AG04449 (cell line): ENCODE measurements at regions not wholly inside any gene's neighbourhood (a gene's known extent, or its start where the extent isn't known, plus 50 kb on each side); places are given as distances from the start of the nearest gene placed in this dataset.

Experiments used
- CTCF ChIA-PET: fragments of 350-600 bp; formaldehyde crosslinking; extraction: SDS; loops from one replicate; lab custom pipeline; 2021; ENCODE audit warnings: antibody characterized with exemption; lab: Yijun Ruan, JAX
- POLR2A ChIA-PET: fragments of 400-600, 350-600 bp; formaldehyde crosslinking; extraction: SDS; loops from one replicate; lab custom pipeline; 2020; ENCODE audit warnings: antibody characterized with exemption, inconsistent platforms; lab: Yijun Ruan, JAX
- DNase-seq: peaks from one replicate; pipeline ENCODE4 v3.0.0-alpha.2; 2010; ENCODE audit warnings: low read depth, low spot score
- H3K4me3 ChIP-seq: 2 replicates; pipeline ENCODE4 v1.5.1; 2011; ENCODE audit warnings: low read depth, mild to moderate bottlenecking, control low read depth, low read length
- CTCF ChIP-seq: IDR thresholded peaks from one replicate; pipeline ENCODE4 v1.5.1; 2011; ENCODE audit warnings: mild to moderate bottlenecking, moderate library complexity, low read length, control low read depth, inconsistent platforms; ENCODE audit not compliant: insufficient read depth; ENCODE audit errors: missing control alignments

DNA sequence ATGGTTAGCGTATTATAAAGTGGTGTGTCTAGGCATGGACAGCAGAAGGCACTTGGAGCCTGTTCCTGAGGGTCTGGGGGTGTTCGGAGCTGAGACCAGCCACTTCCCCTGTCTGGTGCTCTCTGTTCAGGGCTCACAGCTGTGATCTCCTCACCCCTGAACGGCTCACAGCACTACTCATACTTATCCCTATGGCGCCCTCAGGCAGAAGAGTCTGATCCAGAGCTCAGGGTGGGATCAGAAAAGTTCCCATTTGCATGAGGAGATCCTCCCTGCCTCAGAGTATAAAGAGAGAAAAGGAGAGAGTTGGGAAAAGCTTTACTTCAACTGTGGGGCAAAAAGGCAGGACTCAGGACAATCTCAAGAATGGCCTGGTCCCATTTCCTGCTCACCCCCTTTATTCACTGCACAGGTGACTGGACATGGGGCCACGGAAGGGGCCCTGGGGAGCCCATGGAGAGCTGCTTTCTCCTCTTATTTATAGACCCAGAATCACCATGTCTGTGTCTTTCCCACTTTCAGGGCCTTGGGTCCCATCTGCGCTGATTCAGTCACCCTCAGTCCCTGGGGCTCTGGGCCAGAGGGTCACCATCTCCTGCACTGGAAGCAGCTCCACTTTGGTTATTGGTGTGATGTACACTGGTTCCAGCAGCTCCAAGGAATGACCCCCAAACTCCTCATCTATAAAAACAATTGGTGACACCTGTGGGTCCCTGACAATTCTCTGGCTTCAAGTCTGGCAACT is 97.0 kb upstream of the TOP3B start:
- POLR2A ChIA-PET, result no interaction called here
- no peak overlapping the region for H3K4me3 ChIP-seq
- no peak for DNase-seq
- no peak for TF ChIP-seq CTCF
- CTCF ChIA-PET, result no interaction called here

DNA sequence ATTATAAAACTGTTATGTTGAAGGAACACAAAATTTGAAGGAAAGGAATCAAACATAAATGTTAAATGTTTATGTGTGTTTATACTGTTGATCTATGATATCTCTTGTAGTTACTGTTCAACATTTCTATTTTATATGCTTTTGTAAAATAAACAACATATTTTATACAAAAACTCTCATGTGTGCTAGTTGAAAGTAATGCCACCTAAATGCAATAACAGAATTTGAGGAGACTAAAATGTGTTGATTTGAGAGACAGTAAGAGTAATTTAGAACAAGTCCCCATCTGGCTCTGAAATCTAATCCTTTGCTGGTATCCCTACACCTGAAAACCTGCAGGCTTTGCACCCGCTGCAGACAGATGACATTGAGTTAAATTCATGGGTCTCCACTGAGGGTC is 95.7 kb upstream of the TOP3B start:
- ChIA-PET CTCF (no interaction called here), POLR2A (no interaction called here)
- DNase-seq, result no peak
- no peak overlapping the region for H3K4me3 ChIP-seq
- no peak for TF ChIP-seq CTCF

DNA sequence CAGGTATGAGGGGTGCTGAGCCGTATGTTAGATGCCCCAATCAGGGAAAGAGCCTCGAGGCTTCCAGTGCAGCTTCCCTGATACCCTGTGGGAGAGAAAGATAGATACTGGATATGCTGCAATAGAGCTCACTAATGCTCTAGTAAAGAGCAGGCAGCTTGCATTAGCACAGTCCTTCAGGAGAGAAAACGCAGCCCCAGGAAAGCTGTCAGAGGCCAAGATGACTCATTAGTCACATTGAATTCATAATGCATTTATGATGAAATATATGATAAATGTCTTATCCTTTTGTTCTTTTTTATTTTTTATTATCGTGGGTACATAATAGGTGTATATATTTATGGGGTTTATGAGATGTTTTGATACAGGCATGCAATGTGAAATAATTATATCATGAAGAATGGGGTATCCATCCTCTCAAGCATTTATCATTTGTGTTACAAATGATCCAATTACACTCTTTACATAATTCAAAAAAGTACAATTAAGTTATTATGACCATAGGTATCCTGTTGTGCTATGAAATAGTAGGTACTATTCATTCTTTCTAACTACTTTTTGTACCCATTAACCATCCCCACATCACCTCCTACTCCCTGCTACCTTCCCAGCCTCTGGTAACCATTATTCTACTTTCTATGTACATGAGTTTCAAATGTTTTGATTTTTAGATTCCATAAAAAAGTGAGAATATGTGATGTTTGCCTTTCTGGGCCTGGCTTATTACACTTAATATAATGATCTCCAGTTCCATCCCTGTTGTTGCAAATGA is 94.5 kb upstream of the TOP3B start:
- POLR2A ChIA-PET, result no interaction called here
- CTCF ChIA-PET, result no interaction called here
- DNase-seq, result no peak
- no peak for TF ChIP-seq CTCF
- no peak overlapping the region for H3K4me3 ChIP-seq

DNA sequence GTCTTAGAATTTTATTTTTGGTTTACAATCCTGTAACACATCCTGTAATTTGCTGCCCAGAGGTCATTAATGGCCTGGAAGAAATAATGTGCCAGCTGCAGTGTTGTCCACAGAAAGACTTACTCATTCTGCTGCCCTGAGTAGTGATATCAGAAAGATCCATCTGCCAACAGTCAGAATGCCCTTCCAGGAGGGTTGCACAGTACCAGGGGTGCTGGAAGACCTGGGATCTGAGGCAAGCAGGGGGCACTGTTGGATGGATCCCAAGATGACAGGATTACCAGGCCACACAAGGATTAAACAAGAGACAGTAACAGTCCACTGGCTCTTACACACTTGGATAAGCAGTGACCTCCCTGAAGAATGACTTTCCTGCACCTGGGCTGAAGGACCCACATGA is 93.8 kb upstream of the TOP3B start:
- no peak for TF ChIP-seq CTCF
- DNase-seq, result no peak
- ChIA-PET CTCF (no interaction called here), POLR2A (no interaction called here)
- no peak overlapping the region for H3K4me3 ChIP-seq

GRCh38 chr22:22075382-22076163 is 93.0 kb upstream of the TOP3B start:
- no peak overlapping the region for H3K4me3 ChIP-seq
- no peak for DNase-seq
- no peak for TF ChIP-seq CTCF
- CTCF ChIA-PET, result no interaction called here
- POLR2A ChIA-PET, result no interaction called here

GRCh38 chr22:22074634-22075381 is 92.2 kb upstream of the TOP3B start:
- no peak for TF ChIP-seq CTCF
- DNase-seq, result no peak
- no peak overlapping the region for H3K4me3 ChIP-seq
- POLR2A ChIA-PET, result no interaction called here
- CTCF ChIA-PET, result no interaction called here
